ENCODE measurements at regions not wholly inside any gene's neighbourhood (a gene's known extent, or its start where the extent isn't known, plus 50 kb on each side); places are given as distances from the start of the nearest gene placed in this dataset.

DNA sequence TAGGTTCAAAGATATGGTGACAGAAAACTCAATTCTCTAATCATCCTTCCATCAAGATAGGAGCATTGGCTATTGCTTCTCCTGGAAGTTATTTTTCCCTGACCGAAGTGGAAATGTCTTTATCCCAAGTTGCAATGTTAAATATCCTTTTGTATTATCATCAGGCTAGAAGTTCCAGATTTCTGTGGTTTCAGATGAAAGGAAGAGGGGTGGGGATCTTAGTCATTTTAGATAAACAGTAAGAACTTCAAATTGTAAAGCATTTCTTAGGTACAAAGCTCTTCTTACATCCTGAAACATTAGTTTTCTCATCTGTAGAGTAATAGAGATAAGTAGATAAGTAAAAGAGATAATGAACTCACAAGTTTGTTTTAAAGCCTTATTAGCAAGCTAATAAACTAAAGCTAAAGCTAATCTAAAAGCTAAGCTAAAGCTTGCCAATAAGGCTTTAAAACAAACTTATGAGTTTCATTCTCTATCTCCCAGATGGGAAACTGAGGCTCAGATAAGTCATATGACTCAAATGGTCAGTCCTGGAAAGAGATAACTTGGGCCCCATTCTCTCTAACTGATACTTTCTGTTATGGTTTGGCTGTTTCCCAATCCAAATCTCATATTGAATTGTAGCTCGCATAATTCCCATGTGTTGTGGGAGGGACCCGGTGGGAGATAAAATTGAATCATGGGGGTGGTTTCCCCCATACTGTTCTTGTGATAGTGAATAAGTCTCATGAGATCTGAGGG lies 99.2 kb upstream of the KCNK2 start:
- Histone ChIP-seq H3K36me3 (ENCODE audit: control insufficient read depth, insufficient read depth, low read length) (no peaks in the 10 kb centered on the region), H3K4me1 (ENCODE audit: control insufficient read depth, insufficient read depth, low read length) (peaks cover 4% of the 10 kb centered on the region; the same call in 1 of the 2 replicates), H3K56ac (ENCODE audit: extremely low read depth, insufficient read depth, low read length) (no peak overlapping the region), H3K4me3 (ENCODE audit: insufficient read depth, low read depth, low read length) (no peak overlapping the region), H2AK5ac (ENCODE audit: low read depth, low read length) (no peak overlapping the region; the same call in 1 of the 2 replicates), H3K27me3 (ENCODE audit: control insufficient read depth, insufficient read depth, low read length) (no peaks in the 10 kb centered on the region), H3K4ac (ENCODE audit: low read depth, low read length) (peak overlapping the region; percentile 7; the same call in 1 of the 2 replicates), H3K14ac (replicated peaks; ENCODE audit: low read depth, low read length) (no peak overlapping the region), H2AFZ (replicated peaks; ENCODE audit: low read length, poor library complexity) (no peak overlapping the region), H4K8ac (ENCODE audit: low read depth in 2 of 2, low read length in 2 of 2) (0 out of 4 replicates have a peak overlapping the region, but pooled peaks have one; percentile 36 to 83), H4K91ac (ENCODE audit: insufficient read depth, low read depth, low read length) (no peak overlapping the region), H3K4me2 (ENCODE audit: low read depth, low read length) (no peak overlapping the region; the same call in 1 of the 2 replicates), H3K9ac (ENCODE audit: low read depth, low read length) (no peak overlapping the region), H2BK5ac (ENCODE audit: low read depth, low read length, poor library complexity, severe bottlenecking) (peak overlapping the region; percentile 55), H2AK9ac (replicated peaks; ENCODE audit: low read depth, low read length, poor library complexity) (no peak overlapping the region), H3K23ac (ENCODE audit: low read depth, low read length) (no peak overlapping the region), H3K18ac (ENCODE audit: low read depth, low read length) (peak overlapping the region; percentile 28; the same call in 1 of the 2 replicates), H2BK15ac (ENCODE audit: low read depth, low read length) (peak overlapping the region; percentile 65; the same call in 1 of the 3 replicates), H2BK120ac (ENCODE audit: low read depth, low read length) (peak overlapping the region; percentile 64; the same call in 1 of the 2 replicates), H4K20me1 (ENCODE audit: insufficient read depth, low read length) (no peaks in the 10 kb centered on the region), H3K79me1 (ENCODE audit: low read depth in 1 of 2, low read length in 2 of 2) (no peaks in the 10 kb centered on the region), H2BK20ac (ENCODE audit: low read depth, low read length) (peak overlapping the region; percentile 64; the same call in 1 of the 2 replicates), H3K9me1 (ENCODE audit: insufficient read depth, low read length) (no peaks in the 10 kb centered on the region), H3K9me3 (ENCODE audit: control insufficient read depth, insufficient read depth, low read length) (peaks cover 4% of the 10 kb centered on the region), H4K5ac (ENCODE audit: low read depth, low read length) (no peak overlapping the region; the same call in 1 of the 2 replicates), H3K27ac (ENCODE audit: insufficient read depth, low read length) (no peak overlapping the region; the same call in 1 of the 2 replicates)
- no TSS peak for BruUV-seq (replicated peaks)
- ChIA-PET CTCF (no interaction called here), POLR2A (ENCODE audit: unreplicated experiment) (no interaction called here)
- dilution Hi-C loops (cut with HindIII; ENCODE audit: low sequenced_read_pairs, unreplicated experiment) (no loop called here), in situ Hi-C loops (cut with MboI; ENCODE audit: low sequenced_read_pairs) (no loop called here), intact Hi-C loops (cut with micrococcal nuclease) (no loop called here)
- no CpG with 5 or more reads among the region's 3 CpGs for WGBS, 2 experiments (ENCODE audit: extremely low coverage in 2 of 2, insufficient read length in 1 of 2)
- peak; percentile 66 for ATAC-seq (ENCODE audit: low read depth)
- TF ChIP-seq USF2 (IDR thresholded peaks at IDR 0.05; ENCODE audit: low read depth, low read length) (no peak), CHD1 (IDR thresholded peaks at IDR 0.05; ENCODE audit: low read depth, low read length) (no peak), RCOR1 (IDR thresholded peaks at IDR 0.05; ENCODE audit: insufficient replicate concordance, low read length) (no peak), POLR2A (IDR thresholded peaks at IDR 0.05; ENCODE audit: low read depth, low read length) (no peak), CEBPB (IDR thresholded peaks at IDR 0.05; ENCODE audit: low read depth, low read length) (no peak), RAD21 (IDR thresholded peaks at IDR 0.05; ENCODE audit: low read length) (no peak), BHLHE40 (IDR thresholded peaks at IDR 0.05; ENCODE audit: low read depth, low read length) (no peak), NFE2L2 (IDR thresholded peaks at IDR 0.05; ENCODE audit: low read depth, low read length) (no peak), FOS (IDR thresholded peaks at IDR 0.05; ENCODE audit: low read depth, low read length) (0 out of 2 replicates have a peak, but pooled peaks have one; percentile 11)
- DNase-seq: peak; percentile 80

Data from IMR-90 (cell line).